Transverse colon (tissue), 4 donors: ENCODE measurements at regions not wholly inside any gene's neighbourhood (a gene's known extent, or its start where the extent isn't known, plus 50 kb on each side); places are given as distances from the start of the nearest gene placed in this dataset.

Source experiments
- POLR2A ChIP-seq: fragments of 450-650 bp; IDR thresholded peaks from one replicate; pipeline ENCODE4 v1.6.1; 2016; ENCODE audit warnings: antibody characterized with exemption, mild to moderate bottlenecking, moderate library complexity
- POLR2AphosphoS5 ChIP-seq, 3 donors: sonication (generic); formaldehyde crosslinking; IDR thresholded peaks; one replicate each; pipeline ENCODE4 v1.6.1; 2016; ENCODE audit warnings: antibody characterized with exemption in 3 of 3
- TF ChIP-seq, protein P1 (sequence below), 5 experiments: fragments of 200-600 bp in 3 of 5; fragments of 450-650 bp in 2 of 5; sonication (generic) in 3 of 5; IDR thresholded peaks; 1 replicate in 2 of 5; 2 replicates in 3 of 5; pipeline ENCODE4 v1.5.1; 2016 to 2017; ENCODE audit warnings: antibody characterized with exemption in 5 of 5, inconsistent platforms in 3 of 5, mild to moderate bottlenecking in 2 of 5, moderate library complexity in 1 of 5

DNA sequence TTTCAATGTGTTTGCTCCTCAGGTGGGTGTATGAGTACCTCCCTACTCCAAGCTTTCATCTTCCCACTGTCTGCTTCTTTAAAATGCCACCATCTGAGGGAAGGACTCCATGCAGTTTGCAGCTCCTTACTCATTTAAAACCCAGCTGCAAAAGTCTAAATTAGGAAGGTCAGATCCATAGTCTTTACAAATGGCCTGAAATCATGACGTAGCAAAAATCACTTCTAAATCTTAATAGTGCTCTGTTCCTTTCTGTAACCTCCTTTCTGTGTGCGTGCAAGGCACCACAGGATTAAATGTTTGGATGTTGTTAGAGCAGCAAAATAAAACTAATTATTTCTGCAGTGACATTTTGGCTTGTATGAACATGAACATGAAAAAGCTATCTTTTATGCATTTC lies 366.9 kb upstream of the IGFBP3 start:
- TF ChIP-seq POLR2AphosphoS5 (IDR thresholded peaks at IDR 0.05) (no peak), POLR2A (no peak)
- TF ChIP-seq, protein P1, sequence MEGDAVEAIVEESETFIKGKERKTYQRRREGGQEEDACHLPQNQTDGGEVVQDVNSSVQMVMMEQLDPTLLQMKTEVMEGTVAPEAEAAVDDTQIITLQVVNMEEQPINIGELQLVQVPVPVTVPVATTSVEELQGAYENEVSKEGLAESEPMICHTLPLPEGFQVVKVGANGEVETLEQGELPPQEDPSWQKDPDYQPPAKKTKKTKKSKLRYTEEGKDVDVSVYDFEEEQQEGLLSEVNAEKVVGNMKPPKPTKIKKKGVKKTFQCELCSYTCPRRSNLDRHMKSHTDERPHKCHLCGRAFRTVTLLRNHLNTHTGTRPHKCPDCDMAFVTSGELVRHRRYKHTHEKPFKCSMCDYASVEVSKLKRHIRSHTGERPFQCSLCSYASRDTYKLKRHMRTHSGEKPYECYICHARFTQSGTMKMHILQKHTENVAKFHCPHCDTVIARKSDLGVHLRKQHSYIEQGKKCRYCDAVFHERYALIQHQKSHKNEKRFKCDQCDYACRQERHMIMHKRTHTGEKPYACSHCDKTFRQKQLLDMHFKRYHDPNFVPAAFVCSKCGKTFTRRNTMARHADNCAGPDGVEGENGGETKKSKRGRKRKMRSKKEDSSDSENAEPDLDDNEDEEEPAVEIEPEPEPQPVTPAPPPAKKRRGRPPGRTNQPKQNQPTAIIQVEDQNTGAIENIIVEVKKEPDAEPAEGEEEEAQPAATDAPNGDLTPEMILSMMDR (IDR thresholded peaks at IDR 0.05): no peak
